Astrocyte (in vitro differentiated cells and primary cell): ENCODE measurements at regions not wholly inside any gene's neighbourhood (a gene's known extent, or its start where the extent isn't known, plus 50 kb on each side); places are given as distances from the start of the nearest gene placed in this dataset.

ENCODE experiments used
- DNase-seq: peaks from one replicate; pipeline ENCODE4 v3.0.0-alpha.2; 2010; ENCODE audit warnings: low read depth
- FAIRE-seq: peaks from 2 replicates; lab custom pipeline; 2011; peaks lifted over from hg19 to GRCh38; lab: Jason Lieb, UNC
- H2AFZ ChIP-seq: 2 replicates; pipeline ENCODE4 v1.6.0; 2012; ENCODE audit warnings: low read depth, low read length, inconsistent platforms
- H3K27ac ChIP-seq: 2 replicates; pipeline ENCODE4 v1.5.1; 2011; ENCODE audit warnings: low read depth, low read length, inconsistent platforms
- H3K27me3 ChIP-seq: 2 replicates; pipeline ENCODE4 v1.6.0; 2011; ENCODE audit warnings: low read length, inconsistent platforms; ENCODE audit not compliant: insufficient read depth
- H3K36me3 ChIP-seq: 2 replicates; pipeline ENCODE4 v1.5.1; 2011; ENCODE audit warnings: low read length, inconsistent platforms; ENCODE audit not compliant: insufficient read depth
- H3K4me1 ChIP-seq: 2 replicates; pipeline ENCODE4 v1.5.1; 2011; ENCODE audit warnings: low read length, inconsistent platforms; ENCODE audit not compliant: insufficient read depth
- H3K4me2 ChIP-seq: 2 replicates; pipeline ENCODE4 v1.6.0; 2012; ENCODE audit warnings: low read length, inconsistent platforms
- H3K4me3 ChIP-seq: 2 replicates; pipeline ENCODE4 v1.5.1; 2011; ENCODE audit warnings: low read depth, mild to moderate bottlenecking, low read length, inconsistent platforms; ENCODE audit not compliant: insufficient read depth
- H3K79me2 ChIP-seq: 2 replicates; pipeline ENCODE4 v1.6.0; 2012; ENCODE audit warnings: mild to moderate bottlenecking, low read length, inconsistent platforms; ENCODE audit not compliant: insufficient read depth
- H3K9ac ChIP-seq: 2 replicates; pipeline ENCODE4 v1.6.0; 2012; ENCODE audit warnings: mild to moderate bottlenecking, low read length, inconsistent platforms
- H3K9me3 ChIP-seq: 2 replicates; pipeline ENCODE4 v1.5.1; 2012; ENCODE audit warnings: low read depth, mild to moderate bottlenecking, low read length, inconsistent platforms; ENCODE audit not compliant: insufficient read depth
- H4K20me1 ChIP-seq: 2 replicates; pipeline ENCODE4 v1.6.0; 2012; ENCODE audit warnings: low read length, inconsistent platforms; ENCODE audit not compliant: insufficient read depth
- H3K27ac Mint-ChIP-seq: one replicate; pipeline ENCODE4 v1.8.0; 2021; ENCODE audit warnings: mild to moderate bottlenecking, mixed read lengths; ENCODE audit not compliant: unreplicated experiment
- H3K27me3 Mint-ChIP-seq: one replicate; pipeline ENCODE4 v1.8.0; 2021; ENCODE audit warnings: low read depth, mixed read lengths; ENCODE audit not compliant: unreplicated experiment
- H3K36me3 Mint-ChIP-seq: one replicate; pipeline ENCODE4 v1.8.0; 2021; ENCODE audit warnings: low read depth, mixed read lengths; ENCODE audit not compliant: unreplicated experiment
- H3K4me1 Mint-ChIP-seq: one replicate; pipeline ENCODE4 v1.8.0; 2021; ENCODE audit warnings: low read depth, mixed read lengths; ENCODE audit not compliant: unreplicated experiment
- H3K4me3 Mint-ChIP-seq: one replicate; pipeline ENCODE4 v1.8.0; 2021; ENCODE audit warnings: mild to moderate bottlenecking, moderate library complexity, mixed read lengths; ENCODE audit not compliant: unreplicated experiment
- H3K9me3 Mint-ChIP-seq: one replicate; pipeline ENCODE4 v1.8.0; 2021; ENCODE audit warnings: mild to moderate bottlenecking, mixed read lengths; ENCODE audit not compliant: unreplicated experiment
- CTCF ChIP-seq: IDR thresholded peaks from 2 replicates; pipeline ENCODE4 v1.5.1; 2011; ENCODE audit warnings: low read depth, mild to moderate bottlenecking, inconsistent platforms, low read length, moderate library complexity; ENCODE audit not compliant: insufficient read depth
- EZH2 ChIP-seq: IDR thresholded peaks from 2 replicates; pipeline ENCODE4 v1.6.1; 2012; ENCODE audit warnings: mild to moderate bottlenecking, low read length, inconsistent platforms; ENCODE audit not compliant: insufficient read depth

GRCh38 chr22:48370508-48371325, 1457.0 kb downstream of the BRD1 start:
- Mint-ChIP-seq H3K4me1 (peaks cover 2% of the 10 kb centered on the region), H3K27ac (peak overlapping the region; percentile 6)

GRCh38 chr22:48369789-48370507, 1457.7 kb downstream of the BRD1 start:
- Mint-ChIP-seq H3K27ac (no peak overlapping the region), H3K36me3 (no peaks in the 10 kb centered on the region), H3K4me3 (no peak overlapping the region), H3K27me3 (peaks cover 19% of the 10 kb centered on the region), H3K9me3 (no peaks in the 10 kb centered on the region), H3K4me1 (peaks cover 2% of the 10 kb centered on the region)
- Histone ChIP-seq H3K4me1 (no peaks in the 10 kb centered on the region), H3K36me3 (no peaks in the 10 kb centered on the region), H3K27ac (no peak overlapping the region), H3K4me3 (no peak overlapping the region), H4K20me1 (no peaks in the 10 kb centered on the region), H3K27me3 (no peaks in the 10 kb centered on the region), H3K4me2 (no peak overlapping the region), H3K9me3 (no peaks in the 10 kb centered on the region), H3K79me2 (no peaks in the 10 kb centered on the region), H3K9ac (no peak overlapping the region), H2AFZ (no peak overlapping the region)
- FAIRE-seq (no peak), DNase-seq (no peak)
- TF ChIP-seq EZH2, result no peak
- TF ChIP-seq CTCF, result no peak

More at GRCh38 chr22:48370508-48371325, 1457.0 kb downstream of the BRD1 start:
- Histone ChIP-seq H3K27me3 (no peaks in the 10 kb centered on the region), H3K36me3 (no peaks in the 10 kb centered on the region), H4K20me1 (no peaks in the 10 kb centered on the region), H2AFZ (no peak overlapping the region), H3K79me2 (no peaks in the 10 kb centered on the region), H3K9me3 (no peaks in the 10 kb centered on the region), H3K4me1 (no peaks in the 10 kb centered on the region), H3K4me3 (no peak overlapping the region), H3K27ac (no peak overlapping the region), H3K9ac (no peak overlapping the region), H3K4me2 (no peak overlapping the region)
- DNase-seq (no peak), FAIRE-seq (no peak)
- peaks cover 19% of the 10 kb centered on the region for H3K27me3 Mint-ChIP-seq
- H3K36me3 Mint-ChIP-seq, result no peaks in the 10 kb centered on the region
- H3K4me3 Mint-ChIP-seq, result no peak overlapping the region
- TF ChIP-seq CTCF (no peak), EZH2 (no peak)
- H3K9me3 Mint-ChIP-seq, result no peaks in the 10 kb centered on the region
